CD4-positive, CD25-positive, alpha-beta regulatory T cell (primary cell): ENCODE measurements at regions not wholly inside any gene's neighbourhood (a gene's known extent, or its start where the extent isn't known, plus 50 kb on each side); places are given as distances from the start of the nearest gene placed in this dataset.

Source experiments
- ATAC-seq, 2 donors: fragments of 150-1000 bp; cut with Tn5 transposase; one replicate each; pipeline ENCODE4 v1.10.0; 2021; ENCODE audit warnings: low read depth in 2 of 2, moderate number of reproducible peaks in 2 of 2, moderate library complexity in 1 of 2
- DNase-seq, 3 donors: peaks; one replicate each; pipeline versions ENCODE4 v3.0.0 to v3.0.0-alpha.2; 2012 to 2022; ENCODE audit warnings: mixed read lengths in 1 of 3
- H3K27ac ChIP-seq: one replicate; pipeline ENCODE4 v1.7.0; 2013; ENCODE audit warnings: mild to moderate bottlenecking, low read length; ENCODE audit not compliant: insufficient read depth, poor library complexity, severe bottlenecking
- H3K27me3 ChIP-seq: one replicate; pipeline ENCODE4 v1.7.0; 2013; ENCODE audit warnings: low read length; ENCODE audit not compliant: control insufficient read depth, insufficient read depth
- H3K36me3 ChIP-seq: one replicate; pipeline ENCODE4 v1.7.0; 2013; ENCODE audit warnings: mild to moderate bottlenecking, low read length, moderate library complexity; ENCODE audit not compliant: control insufficient read depth, insufficient read depth
- H3K4me1 ChIP-seq: 2 replicates; pipeline ENCODE4 v1.7.0; 2013; ENCODE audit warnings: mild to moderate bottlenecking, low read length; ENCODE audit not compliant: insufficient read depth, control insufficient read depth, poor library complexity, severe bottlenecking
- H3K4me3 ChIP-seq: one replicate; pipeline ENCODE4 v1.7.0; 2013; ENCODE audit warnings: low read depth, mild to moderate bottlenecking, low read length, moderate library complexity
- H3K9me3 ChIP-seq, 2 experiments: 1 replicate in 1 of 2; 2 replicates in 1 of 2; pipeline ENCODE4 v1.7.0; 2013; ENCODE audit warnings: low read length in 2 of 2, mild to moderate bottlenecking in 1 of 2, moderate library complexity in 1 of 2; ENCODE audit not compliant: control insufficient read depth in 2 of 2
- H3K27ac Mint-ChIP-seq, 3 donors: one replicate each; pipeline ENCODE4 v1.8.0; 2020 to 2022; ENCODE audit warnings: mild to moderate bottlenecking in 3 of 3, mixed read lengths in 3 of 3, moderate library complexity in 2 of 3
- H3K27me3 Mint-ChIP-seq: one replicate; pipeline ENCODE4 v1.8.0; 2022; ENCODE audit warnings: mild to moderate bottlenecking, mixed read lengths
- H3K36me3 Mint-ChIP-seq: one replicate; pipeline ENCODE4 v1.8.0; 2020; ENCODE audit warnings: mixed read lengths
- H3K4me1 Mint-ChIP-seq, 4 donors: one replicate each; pipeline ENCODE4 v1.8.0; 2020 to 2022; ENCODE audit warnings: mixed read lengths in 4 of 4, mild to moderate bottlenecking in 1 of 4
- H3K4me3 Mint-ChIP-seq, 4 donors: one replicate each; pipeline ENCODE4 v1.8.0; 2020 to 2022; ENCODE audit warnings: mild to moderate bottlenecking in 4 of 4, mixed read lengths in 4 of 4, moderate library complexity in 3 of 4
- H3K9me3 Mint-ChIP-seq, 7 donors: one replicate each; pipeline ENCODE4 v1.8.0; 2020 to 2022; ENCODE audit warnings: mixed read lengths in 7 of 7, mild to moderate bottlenecking in 3 of 7, moderate library complexity in 2 of 7

- no peak for ATAC-seq
- Histone ChIP-seq H3K9me3 (no peaks in the 10 kb centered on the region), H3K4me1 (peaks cover 7% of the 10 kb centered on the region), H3K27me3 (no peaks in the 10 kb centered on the region), H3K4me3 (no peak overlapping the region), H3K36me3 (no peaks in the 10 kb centered on the region), H3K27ac (no peak overlapping the region)
- no peak overlapping the region for H3K4me3 Mint-ChIP-seq
- peaks cover 4% of the 10 kb centered on the region for H3K27me3 Mint-ChIP-seq
- peaks cover 0 to 1% (median 0%) of the 10 kb centered on the region in 7 donors for H3K9me3 Mint-ChIP-seq
- H3K36me3 Mint-ChIP-seq: no peaks in the 10 kb centered on the region
- peaks cover 3 to 12% (median 5%) of the 10 kb centered on the region in 4 donors for H3K4me1 Mint-ChIP-seq
- H3K27ac Mint-ChIP-seq: no peak overlapping the region
- no peak for DNase-seq
Observed at GRCh38 chr15:38090223-38090622, 155.8 kb downstream of the TMCO5A start.

- Histone ChIP-seq H3K9me3 (no peaks in the 10 kb centered on the region), H3K27me3 (no peaks in the 10 kb centered on the region), H3K4me3 (no peak overlapping the region), H3K36me3 (no peaks in the 10 kb centered on the region), H3K4me1 (peaks cover 4% of the 10 kb centered on the region), H3K27ac (no peak overlapping the region)
- H3K4me3 Mint-ChIP-seq: no peak overlapping the region
- H3K4me1 Mint-ChIP-seq: peaks cover under 1 to 7% (median 3%) of the 10 kb centered on the region in 4 donors
- H3K27me3 Mint-ChIP-seq: peaks cover 4% of the 10 kb centered on the region
- ATAC-seq (no peak), DNase-seq (no peak)
- no peaks in the 10 kb centered on the region for H3K36me3 Mint-ChIP-seq
- H3K27ac Mint-ChIP-seq: no peak overlapping the region
- H3K9me3 Mint-ChIP-seq: peaks cover 0 to 4% (median 1%) of the 10 kb centered on the region in 7 donors
Observed at GRCh38 chr15:38090678-38091077, 156.2 kb downstream of the TMCO5A start.

- ATAC-seq (no peak), DNase-seq (no peak)
- no peak overlapping the region for H3K27ac Mint-ChIP-seq
- no peak overlapping the region for H3K4me3 Mint-ChIP-seq
- H3K27me3 Mint-ChIP-seq: peaks cover 4% of the 10 kb centered on the region
- H3K4me1 ChIP-seq: no peaks in the 10 kb centered on the region
- H3K9me3 ChIP-seq: peaks cover 0 to 3% of the 10 kb centered on the region in 2 experiments
- H3K4me1 Mint-ChIP-seq: peaks cover 0 to 6% (median under 1%) of the 10 kb centered on the region in 4 donors
- no peak overlapping the region for H3K27ac ChIP-seq
- H3K36me3 Mint-ChIP-seq: no peaks in the 10 kb centered on the region
- no peak overlapping the region for H3K4me3 ChIP-seq
- H3K9me3 Mint-ChIP-seq: peaks cover 0 to 6% (median 1%) of the 10 kb centered on the region in 7 donors
- H3K27me3 ChIP-seq: no peaks in the 10 kb centered on the region
- no peaks in the 10 kb centered on the region for H3K36me3 ChIP-seq
Observed at GRCh38 chr15:38091078-38091645, 156.7 kb downstream of the TMCO5A start.

GRCh38 chr15:38093931-38094330 is 158.7 kb upstream of the SPRED1 start:
- Mint-ChIP-seq H3K4me3 (no peak overlapping the region), H3K36me3 (no peaks in the 10 kb centered on the region), H3K27me3 (no peaks in the 10 kb centered on the region), H3K9me3 (peaks cover 0 to 15% (median 9%) of the 10 kb centered on the region in 7 donors), H3K27ac (peak overlapping the region in 1 of 3 donors; percentile 48), H3K4me1 (peaks cover 0 to 4% (median 0%) of the 10 kb centered on the region in 4 donors)
- H3K27me3 ChIP-seq: no peaks in the 10 kb centered on the region
- DNase-seq (no peak), ATAC-seq (no peak)
- H3K36me3 ChIP-seq: no peaks in the 10 kb centered on the region
- H3K4me1 ChIP-seq: no peaks in the 10 kb centered on the region
- H3K27ac ChIP-seq: no peak overlapping the region
- H3K4me3 ChIP-seq: no peak overlapping the region
- peaks cover 0 to 9% of the 10 kb centered on the region in 2 experiments for H3K9me3 ChIP-seq

- no peak for ATAC-seq
Observed at GRCh38 chr15:38102972-38103371, 149.7 kb upstream of the SPRED1 start.

GRCh38 chr15:38103564-38103963 is 149.1 kb upstream of the SPRED1 start:
- Histone ChIP-seq H3K4me3 (no peak overlapping the region), H3K4me1 (no peaks in the 10 kb centered on the region), H3K27me3 (peaks cover 1% of the 10 kb centered on the region), H3K27ac (no peak overlapping the region), H3K9me3 (no peaks in the 10 kb centered on the region), H3K36me3 (no peaks in the 10 kb centered on the region)
- Mint-ChIP-seq H3K4me1 (peaks cover 0 to 3% (median 0%) of the 10 kb centered on the region in 4 donors), H3K4me3 (no peak overlapping the region), H3K36me3 (no peaks in the 10 kb centered on the region), H3K27me3 (peaks cover 6% of the 10 kb centered on the region), H3K27ac (no peak overlapping the region), H3K9me3 (peaks cover 0 to 5% (median 2%) of the 10 kb centered on the region in 7 donors)
- DNase-seq: no peak
- no peak for ATAC-seq

More at GRCh38 chr15:38102972-38103371, 149.7 kb upstream of the SPRED1 start:
- Mint-ChIP-seq H3K27ac (no peak overlapping the region), H3K4me1 (peaks cover 0 to 4% (median 0%) of the 10 kb centered on the region in 4 donors), H3K27me3 (peaks cover 6% of the 10 kb centered on the region), H3K9me3 (peaks cover 0 to 6% (median 3%) of the 10 kb centered on the region in 7 donors), H3K36me3 (no peaks in the 10 kb centered on the region), H3K4me3 (no peak overlapping the region)
- no peak overlapping the region for H3K27ac ChIP-seq
- no peak for DNase-seq
- no peak overlapping the region for H3K4me3 ChIP-seq
- H3K9me3 ChIP-seq: no peaks in the 10 kb centered on the region
- no peaks in the 10 kb centered on the region for H3K4me1 ChIP-seq
- no peaks in the 10 kb centered on the region for H3K36me3 ChIP-seq
- peaks cover 1% of the 10 kb centered on the region for H3K27me3 ChIP-seq

GRCh38 chr15:38111070-38111469 is 141.6 kb upstream of the SPRED1 start:
- no peak overlapping the region for H3K27ac ChIP-seq
- Mint-ChIP-seq H3K27ac (no peak overlapping the region), H3K4me3 (no peak overlapping the region), H3K27me3 (peaks cover 8% of the 10 kb centered on the region), H3K36me3 (no peaks in the 10 kb centered on the region), H3K4me1 (peaks cover 0 to 9% (median 5%) of the 10 kb centered on the region in 4 donors), H3K9me3 (peaks cover 0 to 1% (median 0%) of the 10 kb centered on the region in 7 donors)
- no peaks in the 10 kb centered on the region for H3K9me3 ChIP-seq
- DNase-seq (no peak), ATAC-seq (no peak)
- no peak overlapping the region for H3K4me3 ChIP-seq
- H3K27me3 ChIP-seq: no peaks in the 10 kb centered on the region
- H3K36me3 ChIP-seq: no peaks in the 10 kb centered on the region
- H3K4me1 ChIP-seq: no peaks in the 10 kb centered on the region

GRCh38 chr15:38112406-38112805 is 140.2 kb upstream of the SPRED1 start:
- no peak for ATAC-seq
- H3K27ac ChIP-seq: no peak overlapping the region
- no peaks in the 10 kb centered on the region for H3K4me1 ChIP-seq
- no peak overlapping the region for H3K27ac Mint-ChIP-seq
- H3K27me3 Mint-ChIP-seq: peaks cover 8% of the 10 kb centered on the region
- H3K9me3 ChIP-seq: no peaks in the 10 kb centered on the region
- H3K36me3 ChIP-seq: no peaks in the 10 kb centered on the region
- no peak overlapping the region for H3K4me3 ChIP-seq
- no peaks in the 10 kb centered on the region for H3K36me3 Mint-ChIP-seq
- H3K4me3 Mint-ChIP-seq: no peak overlapping the region
- DNase-seq: no peak
- H3K4me1 Mint-ChIP-seq: peaks cover 0 to 9% (median 5%) of the 10 kb centered on the region in 4 donors
- peaks cover 0 to 1% (median 0%) of the 10 kb centered on the region in 7 donors for H3K9me3 Mint-ChIP-seq
- H3K27me3 ChIP-seq: no peaks in the 10 kb centered on the region
